ENCODE measurements at regions not wholly inside any gene's neighbourhood (a gene's known extent, or its start where the extent isn't known, plus 50 kb on each side); places are given as distances from the start of the nearest gene placed in this dataset.
A peak's percentile ranks its signal among the peaks of the same experiment; 100 is the strongest.

DNA sequence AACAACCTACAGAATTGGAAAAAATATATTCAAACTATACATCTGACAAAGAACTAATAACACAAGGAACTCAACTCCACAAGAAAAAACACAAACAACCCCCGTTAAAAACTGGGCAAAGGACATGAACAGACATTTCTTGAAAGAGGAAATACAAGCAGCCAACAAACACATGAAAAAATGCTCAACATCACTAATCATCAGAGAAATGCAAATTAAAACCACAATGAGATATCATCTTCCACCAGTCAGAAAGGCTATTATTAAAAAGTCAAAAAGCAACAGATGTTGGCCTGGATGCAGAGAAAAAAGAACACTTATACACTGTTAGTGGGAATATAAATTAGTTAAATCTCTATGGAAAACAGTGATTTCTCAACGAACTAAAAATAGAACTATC lies 82.6 kb upstream of the CCDC91 start:
- peak; percentile 78 for DNase-seq (ENCODE audit: low read depth)

DNA sequence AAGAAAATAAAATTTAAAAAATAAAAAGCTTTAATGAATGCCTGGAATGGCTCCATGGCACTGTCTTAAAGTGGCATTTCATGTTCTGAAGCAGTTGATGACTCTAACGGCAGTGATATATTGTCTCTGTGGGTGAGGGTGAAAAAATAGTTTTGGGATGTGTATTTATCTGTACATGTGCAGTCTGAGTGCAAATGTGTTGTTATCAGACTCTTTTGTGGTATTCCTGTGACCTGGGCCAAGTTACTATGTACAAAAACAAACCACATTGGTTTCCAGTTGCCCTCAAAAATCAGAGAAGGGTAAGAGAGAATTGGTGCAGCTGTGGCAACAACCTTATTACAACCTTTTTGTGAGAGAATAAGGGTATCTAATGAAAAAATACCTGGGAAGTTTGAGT lies 81.7 kb upstream of the CCDC91 start:
- DNase-seq (ENCODE audit: low read depth) = no peak

DNA sequence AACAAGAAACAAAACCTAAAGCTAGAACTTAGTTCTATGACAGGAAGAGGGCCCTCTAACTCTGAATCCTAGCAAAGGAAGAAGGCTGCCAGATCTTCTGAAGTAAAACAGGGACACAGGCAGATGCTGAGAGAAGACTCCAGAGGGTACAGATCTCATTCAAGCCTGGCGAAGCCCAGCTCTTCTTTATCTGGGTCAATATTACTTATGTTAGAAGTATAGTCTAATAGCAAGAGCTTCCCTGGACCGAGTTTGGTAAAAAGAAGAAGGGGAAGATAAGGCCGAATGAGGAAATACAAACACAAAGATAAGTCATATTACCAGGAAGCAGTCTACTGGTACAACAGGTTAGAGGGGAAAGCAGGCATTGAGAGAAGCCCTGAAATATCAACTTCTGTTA lies 79.9 kb upstream of the CCDC91 start:
- DNase-seq (ENCODE audit: low read depth) = no peak

DNA sequence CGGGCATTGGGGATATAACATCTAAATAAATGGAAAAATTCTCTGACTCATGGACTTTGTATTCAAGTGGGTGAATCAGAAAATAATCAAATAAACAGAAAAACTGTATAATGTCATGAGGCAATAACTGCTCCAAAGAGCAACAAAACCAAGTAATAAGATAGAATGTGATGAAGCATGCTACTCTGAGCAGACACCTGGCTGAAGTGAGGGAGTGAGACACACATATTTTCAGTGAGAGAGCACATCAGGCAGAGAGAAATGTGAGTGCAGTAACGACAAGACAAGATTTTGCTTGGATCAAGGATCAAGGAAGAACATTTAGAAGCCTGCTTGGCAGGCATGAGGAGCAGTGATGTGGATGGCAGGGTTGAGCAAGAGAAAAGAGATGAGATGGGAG lies 75.8 kb upstream of the CCDC91 start:
- DNase-seq (ENCODE audit: low read depth) = peak; percentile 24

DNA sequence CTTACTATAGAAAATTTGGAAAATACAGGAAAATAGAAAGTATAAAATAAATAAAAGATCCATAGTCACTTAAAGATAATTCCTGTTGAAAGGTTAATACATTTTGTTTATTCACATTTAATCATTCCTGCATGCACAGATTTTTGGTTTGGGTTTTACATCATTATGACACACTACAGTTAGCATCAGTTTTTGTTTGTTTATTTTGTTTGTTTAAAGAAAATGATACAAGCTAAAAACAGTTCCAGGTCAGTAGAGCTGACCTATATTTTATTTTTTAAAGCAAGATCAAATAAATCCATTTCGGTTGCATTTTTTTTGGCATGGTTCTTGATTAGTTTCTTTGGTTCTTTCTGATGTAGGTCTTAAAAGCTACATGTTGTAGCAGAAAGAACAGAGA lies 68.8 kb upstream of the CCDC91 start:
- peak; percentile 32 for DNase-seq (ENCODE audit: low read depth)

DNA sequence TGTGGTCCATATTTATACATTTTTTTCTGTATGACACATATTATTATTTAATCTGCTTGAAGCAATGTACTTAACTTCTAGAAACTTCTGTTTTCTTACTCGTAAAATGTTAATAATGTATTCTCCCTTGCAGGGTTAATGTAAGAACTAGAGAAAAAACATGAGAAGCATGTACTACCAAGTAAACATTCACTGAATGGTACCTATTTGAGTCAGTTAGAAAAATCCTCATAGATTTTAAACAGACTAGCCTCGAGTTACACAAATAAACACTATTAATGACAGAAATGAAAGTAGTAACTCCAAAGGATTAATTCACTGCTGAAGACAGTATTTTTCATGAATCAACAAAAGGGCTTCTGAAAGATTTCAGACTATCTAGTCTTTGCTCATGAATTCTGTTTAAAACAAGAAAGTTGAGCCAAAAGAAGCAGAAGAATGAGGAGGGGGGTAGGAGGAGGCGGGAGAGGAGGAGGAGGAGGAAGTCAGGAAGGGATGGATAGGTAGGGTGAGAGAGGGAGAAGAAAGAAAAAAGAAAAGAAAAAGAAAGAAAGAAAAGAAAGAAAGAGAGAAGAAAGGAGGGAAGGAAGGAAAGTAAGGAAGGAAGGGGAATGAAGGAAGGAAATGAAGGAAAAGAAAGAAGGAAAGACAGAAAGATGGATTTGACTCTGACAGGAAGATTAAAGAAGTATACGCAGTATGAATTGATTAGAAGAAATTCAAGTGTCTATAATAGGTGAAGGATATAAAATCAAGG lies 68.2 kb upstream of the CCDC91 start:
- no peak for DNase-seq (ENCODE audit: low read depth)

DNA sequence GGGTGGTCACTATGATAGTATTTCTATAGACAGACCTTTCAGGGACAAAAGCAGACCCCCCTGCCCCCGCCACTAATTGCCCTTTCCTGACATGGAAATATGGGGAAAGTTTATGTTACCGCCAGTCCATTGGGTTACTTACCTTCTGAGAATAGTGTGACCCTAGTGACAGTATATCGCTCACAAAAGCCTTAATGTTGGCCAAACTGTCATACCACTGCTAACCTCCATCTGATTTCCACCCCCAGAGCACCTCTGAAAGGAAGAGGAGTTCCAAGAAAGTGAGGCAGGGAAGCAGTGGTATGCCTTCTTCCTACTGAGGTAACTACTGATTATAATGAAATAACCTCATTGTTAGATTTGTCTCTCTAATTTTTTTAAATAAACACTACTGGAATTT lies 67.5 kb upstream of the CCDC91 start:
- no peak for DNase-seq (ENCODE audit: low read depth)

DNA sequence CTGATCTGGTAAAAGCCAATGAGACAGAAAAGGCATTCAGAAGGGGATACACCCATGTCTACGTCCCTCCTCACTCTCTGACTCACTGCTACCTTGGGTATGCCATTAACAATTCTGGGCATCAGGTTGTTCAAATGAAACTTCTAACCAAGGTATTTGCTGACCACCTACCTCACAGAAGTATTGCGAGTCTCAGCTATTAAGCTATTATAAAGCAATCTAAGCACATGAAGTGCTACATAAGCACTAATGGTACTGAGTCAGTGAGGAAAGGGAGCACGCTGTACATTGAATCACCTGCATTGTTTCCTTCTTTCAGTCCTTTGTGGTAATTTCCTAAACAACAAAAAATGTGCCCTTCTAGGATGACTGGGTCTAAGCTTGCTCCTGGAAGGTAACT lies 62.8 kb upstream of the CCDC91 start:
- no peak for DNase-seq (ENCODE audit: low read depth)

DNA sequence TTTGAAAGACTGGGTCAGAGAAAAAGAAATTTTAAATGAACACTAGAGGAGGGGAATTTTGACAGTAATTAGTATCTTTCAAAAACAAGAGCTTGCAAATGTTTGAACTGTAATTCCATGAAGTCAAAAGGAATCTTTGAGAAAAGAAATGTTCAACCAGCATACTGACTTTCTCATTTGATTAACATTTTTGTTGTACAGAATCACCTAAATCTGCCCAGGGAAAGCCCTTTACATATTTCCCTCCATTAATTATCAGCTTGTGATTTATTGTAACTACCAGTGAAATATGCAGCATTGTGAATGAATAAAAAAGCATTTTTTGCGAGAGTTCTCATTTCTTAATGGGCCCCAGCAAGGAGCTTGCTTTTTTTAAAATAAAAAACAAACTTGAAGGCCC lies 61.2 kb upstream of the CCDC91 start:
- no peak for DNase-seq (ENCODE audit: low read depth)

DNA sequence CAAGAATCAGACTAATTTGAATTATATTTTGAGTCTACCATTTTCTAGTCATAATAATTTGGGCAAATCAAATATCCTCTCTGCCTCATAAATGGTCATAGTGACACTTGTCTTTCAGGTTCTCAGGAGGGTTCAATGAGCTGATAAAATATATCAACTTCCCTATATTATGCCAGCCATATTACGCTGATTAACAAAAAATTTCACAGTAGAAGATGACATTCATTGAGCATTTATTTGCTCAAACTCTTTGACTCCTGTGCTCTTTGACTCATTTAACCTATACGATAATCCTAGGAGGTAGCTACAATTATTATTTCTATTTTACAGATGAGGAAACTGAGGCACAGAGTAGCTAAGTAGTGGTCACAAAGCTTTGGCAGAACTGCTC lies 60.0 kb upstream of the CCDC91 start:
- DNase-seq (ENCODE audit: low read depth) = no peak

DNA sequence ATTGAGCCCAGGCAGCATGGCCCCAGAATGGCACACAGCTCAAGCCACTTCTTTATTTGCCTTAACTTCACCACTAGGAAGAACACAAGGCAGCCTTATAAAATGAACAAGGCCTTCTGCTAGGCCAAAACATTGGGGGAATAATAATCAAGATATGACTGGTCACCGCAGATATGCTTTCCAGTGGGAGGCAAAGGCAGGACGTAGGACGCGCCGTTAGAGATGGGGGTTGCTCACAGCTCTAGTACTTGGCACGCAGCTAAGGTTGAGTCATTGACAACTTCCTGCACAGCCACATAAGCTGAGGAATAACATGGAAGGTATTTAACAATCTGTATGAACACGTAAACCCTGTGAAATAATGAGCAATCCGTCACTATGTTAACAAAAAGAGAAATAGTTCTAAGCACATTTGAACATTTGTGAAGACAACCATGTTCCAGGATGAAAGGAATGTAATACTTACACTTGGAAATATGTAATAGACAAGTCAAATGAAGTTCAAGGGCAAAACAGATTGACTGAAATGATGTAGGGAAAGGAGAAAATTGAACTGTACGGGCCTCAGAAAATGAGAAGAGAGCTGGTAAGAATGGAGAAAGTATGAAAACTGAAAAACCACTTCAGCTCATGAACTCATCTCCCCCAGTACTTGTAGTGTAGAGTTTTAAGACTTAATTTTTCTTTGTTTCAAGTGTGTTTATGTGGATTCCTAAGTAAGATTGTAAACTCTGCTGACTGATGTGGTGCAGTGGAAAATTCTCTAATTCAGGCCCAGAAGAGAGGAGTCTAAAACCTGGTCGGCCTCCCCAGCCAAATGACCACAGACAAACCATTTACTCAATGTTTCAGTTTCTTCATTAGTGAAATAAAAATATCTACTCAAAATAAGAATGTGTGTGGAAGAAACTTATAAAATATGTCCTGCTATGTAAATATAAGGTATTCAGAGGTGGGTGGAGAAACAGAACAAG lies 59.3 kb upstream of the CCDC91 start:
- DNase-seq (ENCODE audit: low read depth) = peak; percentile 54

DNA sequence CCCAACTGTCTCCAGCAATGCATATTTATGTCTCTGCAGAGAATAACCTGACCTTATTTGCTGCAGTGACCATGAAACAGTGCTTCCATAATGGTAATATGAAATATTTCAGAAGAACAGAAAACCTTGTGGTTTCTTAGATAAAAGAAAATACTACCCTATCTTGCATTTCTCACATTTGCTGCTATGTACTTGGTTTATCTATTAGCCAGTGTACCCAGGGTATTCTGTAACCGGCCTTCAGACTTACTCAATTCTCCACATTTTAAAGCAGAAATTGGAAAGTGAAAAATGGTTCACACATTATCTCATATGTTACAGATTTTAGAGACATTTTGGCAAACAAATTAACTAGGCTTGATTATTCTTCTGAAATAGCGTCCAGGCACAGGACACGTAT lies 57.9 kb upstream of the CCDC91 start:
- DNase-seq (ENCODE audit: low read depth) = no peak

DNA sequence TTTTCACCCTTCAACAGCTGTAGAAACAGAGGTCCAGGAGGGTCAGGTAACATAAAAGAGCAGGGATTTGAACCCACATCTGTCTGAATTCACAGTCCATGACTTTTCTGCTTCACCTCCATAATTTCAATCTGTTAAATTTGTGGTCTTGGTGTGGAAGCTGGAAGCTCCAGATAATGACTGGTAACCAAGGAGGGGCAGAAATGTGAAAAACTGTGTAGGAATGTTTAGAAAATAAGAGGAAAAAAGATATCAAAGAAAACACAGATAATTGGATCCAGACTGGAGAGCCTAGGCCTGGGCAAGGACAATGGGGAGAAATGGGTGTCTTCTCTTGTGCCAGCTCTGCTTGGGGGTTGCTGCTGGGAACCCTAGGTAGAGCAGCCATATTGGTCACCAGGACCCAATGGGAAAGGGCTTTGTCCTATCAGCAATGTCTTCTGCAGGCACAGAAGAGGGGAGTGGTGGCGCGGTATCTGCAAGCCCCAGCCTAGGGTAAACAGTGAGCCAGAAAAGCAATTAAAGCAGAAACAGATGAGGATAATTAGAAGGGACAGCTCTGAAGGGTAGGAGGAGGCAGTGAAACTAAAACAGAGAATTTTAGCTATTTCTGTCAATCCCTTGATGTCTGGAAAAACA lies 54.3 kb upstream of the CCDC91 start:
- no peak for DNase-seq (ENCODE audit: low read depth)

DNA sequence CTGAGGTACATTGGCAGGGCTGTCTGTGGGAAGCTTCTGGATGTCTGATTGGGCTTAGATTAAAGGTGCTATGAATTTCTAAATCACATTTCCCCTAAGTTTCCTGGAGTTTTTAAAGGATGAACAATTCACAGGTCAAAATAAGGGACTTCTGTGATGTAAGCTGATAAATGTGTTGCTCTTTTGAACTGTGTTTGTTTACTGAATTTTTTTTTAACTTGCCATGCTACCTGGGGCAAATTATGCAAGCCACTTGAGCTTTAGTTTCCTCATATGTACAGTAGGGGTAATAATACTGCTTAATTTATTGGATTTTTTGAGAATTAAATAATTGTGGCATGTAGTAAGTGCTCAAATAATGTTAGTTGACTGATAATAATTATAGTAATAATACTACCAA lies 52.8 kb upstream of the CCDC91 start:
- no peak for DNase-seq (ENCODE audit: low read depth)

DNA sequence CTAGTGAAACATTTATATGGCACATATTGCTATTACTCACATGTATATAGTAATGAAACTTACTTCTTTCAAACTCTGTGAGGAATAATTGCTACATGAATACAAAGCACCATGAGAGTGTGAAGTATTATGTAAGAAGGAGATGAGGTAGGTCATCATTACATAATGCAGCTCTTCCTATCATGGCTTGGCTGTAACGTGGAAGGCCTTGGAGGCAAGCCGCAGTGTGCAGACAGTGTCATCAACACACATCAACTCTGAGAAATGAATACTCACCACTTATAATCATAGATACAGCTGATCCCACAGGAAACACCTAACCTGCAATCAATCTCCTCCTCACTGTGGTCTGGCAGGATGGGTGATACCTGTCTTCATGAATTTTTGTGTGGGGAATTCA lies 49.9 kb upstream of the CCDC91 start:
- no peak for DNase-seq (ENCODE audit: low read depth)

Data from fibroblast of gingiva (primary cell).